Transverse colon (tissue), 4 donors: ENCODE measurements at regions not wholly inside any gene's neighbourhood (a gene's known extent, or its start where the extent isn't known, plus 50 kb on each side); places are given as distances from the start of the nearest gene placed in this dataset.

Source experiments
- DNase-seq: peaks from one replicate; pipeline ENCODE4 v3.0.0-alpha.2; 2019
- H3K27ac ChIP-seq, 4 donors: fragments of 200-600 bp; sonication (generic); 2 replicates each; pipeline ENCODE4 v1.5.1; 2016 to 2018; ENCODE audit warnings: inconsistent platforms in 4 of 4
- H3K27me3 ChIP-seq: fragments of 200-600 bp; sonication (generic); 2 replicates; pipeline ENCODE4 v1.5.1; 2017; ENCODE audit warnings: inconsistent platforms
- H3K36me3 ChIP-seq, 4 donors: fragments of 200-600 bp; sonication (generic); 2 replicates each; pipeline ENCODE4 v1.5.1; 2017 to 2019; ENCODE audit warnings: inconsistent platforms in 4 of 4
- H3K4me1 ChIP-seq, 4 donors: fragments of 200-600 bp; sonication (generic); 2 replicates each; pipeline ENCODE4 v1.5.1; 2017 to 2020; ENCODE audit warnings: inconsistent platforms in 4 of 4
- H3K4me3 ChIP-seq, 4 donors: fragments of 200-600 bp; sonication (generic); 1 replicate in 1 of 4; 2 replicates in 3 of 4; pipeline versions ENCODE4 v1.5.1 to v1.6.1; 2017 to 2019; ENCODE audit warnings: inconsistent platforms in 4 of 4
- H3K9me3 ChIP-seq, 2 donors: fragments of 200-600 bp; sonication (generic); 2 replicates each; pipeline ENCODE4 v1.5.1; 2017 to 2019; ENCODE audit warnings: inconsistent platforms in 2 of 2
- CTCF ChIP-seq, 5 experiments: fragments of 200-600 bp in 3 of 5; fragments of 450-650 bp in 2 of 5; sonication (generic) in 3 of 5; IDR thresholded peaks; 1 replicate in 2 of 5; 2 replicates in 3 of 5; pipeline ENCODE4 v1.5.1; 2016 to 2017; ENCODE audit warnings: antibody characterized with exemption in 5 of 5, inconsistent platforms in 3 of 5, mild to moderate bottlenecking in 2 of 5, moderate library complexity in 1 of 5
- EP300 ChIP-seq: sonication (generic); formaldehyde crosslinking; IDR thresholded peaks from one replicate; pipeline ENCODE4 v1.6.1; 2017; ENCODE audit warnings: antibody characterized with exemption, low read depth
- POLR2A ChIP-seq: fragments of 450-650 bp; IDR thresholded peaks from one replicate; pipeline ENCODE4 v1.6.1; 2016; ENCODE audit warnings: antibody characterized with exemption, mild to moderate bottlenecking, moderate library complexity
- POLR2AphosphoS5 ChIP-seq, 3 donors: sonication (generic); formaldehyde crosslinking; IDR thresholded peaks; one replicate each; pipeline ENCODE4 v1.6.1; 2016; ENCODE audit warnings: antibody characterized with exemption in 3 of 3
- WGBS, 2 donors: methylation state at CpG; one replicate each; pipeline ENCODE4 v1.1.5; 2018; ENCODE audit warnings: low coverage in 1 of 2; 5-methylcytosine and 5-hydroxymethylcytosine counted together
- in situ Hi-C, 4 donors: fragments of 200-750 bp; cut with MboI; loops; one replicate each; pipeline versions ENCODE4 v1.15.0 to v1.15.1; 2017; ENCODE audit warnings: low sequenced_read_pairs in 3 of 4, low pct_ligation_motif_present in 1 of 4, low pct_unique_long_range_greater_than_20kb in 1 of 4
- intact Hi-C: fragments of 100-400 bp; cut with DNase I; formaldehyde crosslinking; loops from one replicate; pipeline ENCODE4 v1.15.1; 2023; ENCODE audit warnings: low total_unique reads

- WGBS, 2 donors = 47 to 61% methylated on average over 4 to 8 of the region's 8 CpGs
- H3K27me3 ChIP-seq = no peaks in the 10 kb centered on the region
- intact Hi-C loops (no loop called here), in situ Hi-C loops (no loop called here)
- TF ChIP-seq EP300 (no peak), POLR2A (no peak), CTCF (IDR thresholded peaks at IDR 0.05) (no peak), POLR2AphosphoS5 (IDR thresholded peaks at IDR 0.05) (no peak)
- peak overlapping the region in 1 of 4 donors; percentile 21 for H3K27ac ChIP-seq
- H3K4me3 ChIP-seq = no peak overlapping the region
- DNase-seq = no peak
- H3K9me3 ChIP-seq = no peaks in the 10 kb centered on the region
- H3K36me3 ChIP-seq = no peaks in the 10 kb centered on the region
- H3K4me1 ChIP-seq = peaks cover 3 to 10% (median 7%) of the 10 kb centered on the region in 4 donors
Measured at GRCh38 chr2:22520369-22521288, 864.4 kb upstream of the KLHL29 start.

DNA sequence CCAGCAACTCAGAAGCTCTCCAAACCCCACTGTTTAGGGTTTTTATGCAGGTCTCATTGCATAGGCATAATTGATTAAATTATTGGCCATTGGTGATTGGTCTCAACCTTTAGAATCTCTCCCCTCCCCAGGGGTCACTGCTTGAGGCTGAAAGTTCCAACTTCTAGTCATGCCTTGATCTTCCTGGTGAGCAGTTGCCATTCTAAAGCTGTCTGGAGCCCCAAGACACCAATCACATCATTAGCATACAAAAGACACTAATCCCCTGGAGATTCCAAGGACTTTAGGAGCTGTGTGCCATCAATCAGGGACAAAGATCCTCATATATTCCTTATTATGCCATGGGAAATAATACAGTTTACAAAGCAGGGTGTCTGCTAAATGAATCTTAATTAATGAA, 863.4 kb upstream of the KLHL29 start:
- H3K36me3 ChIP-seq = no peaks in the 10 kb centered on the region
- peaks cover 3 to 10% (median 7%) of the 10 kb centered on the region in 4 donors for H3K4me1 ChIP-seq
- in situ Hi-C loops = no loop called here
- intact Hi-C loops = no loop called here
- H3K27me3 ChIP-seq = no peaks in the 10 kb centered on the region
- H3K9me3 ChIP-seq = no peaks in the 10 kb centered on the region
- TF ChIP-seq POLR2A (no peak), CTCF (IDR thresholded peaks at IDR 0.05) (no peak), POLR2AphosphoS5 (IDR thresholded peaks at IDR 0.05) (no peak), EP300 (no peak)
- no peak overlapping the region for H3K27ac ChIP-seq
- no peak overlapping the region for H3K4me3 ChIP-seq
- no peak for DNase-seq

GRCh38 chr2:22525681-22526080, 859.3 kb upstream of the KLHL29 start:
- intact Hi-C loops = no loop called here
- in situ Hi-C loops = no loop called here
- H3K4me1 ChIP-seq = peaks cover 0 to 5% (median 3%) of the 10 kb centered on the region in 4 donors
- no peak overlapping the region for H3K4me3 ChIP-seq
- TF ChIP-seq POLR2AphosphoS5 (IDR thresholded peaks at IDR 0.05) = no peak
- no peaks in the 10 kb centered on the region for H3K9me3 ChIP-seq
- no peak for DNase-seq
- H3K36me3 ChIP-seq = no peaks in the 10 kb centered on the region
- H3K27me3 ChIP-seq = no peaks in the 10 kb centered on the region
- H3K27ac ChIP-seq = no peak overlapping the region

- intact Hi-C loops = no loop called here
- in situ Hi-C loops = no loop called here
- no peak for DNase-seq
- Histone ChIP-seq H3K4me3 (no peak overlapping the region), H3K27ac (no peak overlapping the region), H3K4me1 (no peaks in the 10 kb centered on the region), H3K9me3 (no peaks in the 10 kb centered on the region), H3K27me3 (no peaks in the 10 kb centered on the region), H3K36me3 (no peaks in the 10 kb centered on the region)
- TF ChIP-seq POLR2A = no peak
- WGBS, 2 donors = 84 to 85% methylated on average over 4 of the region's 4 CpGs
Measured at GRCh38 chr2:22530131-22530530, 854.8 kb upstream of the KLHL29 start.

DNA sequence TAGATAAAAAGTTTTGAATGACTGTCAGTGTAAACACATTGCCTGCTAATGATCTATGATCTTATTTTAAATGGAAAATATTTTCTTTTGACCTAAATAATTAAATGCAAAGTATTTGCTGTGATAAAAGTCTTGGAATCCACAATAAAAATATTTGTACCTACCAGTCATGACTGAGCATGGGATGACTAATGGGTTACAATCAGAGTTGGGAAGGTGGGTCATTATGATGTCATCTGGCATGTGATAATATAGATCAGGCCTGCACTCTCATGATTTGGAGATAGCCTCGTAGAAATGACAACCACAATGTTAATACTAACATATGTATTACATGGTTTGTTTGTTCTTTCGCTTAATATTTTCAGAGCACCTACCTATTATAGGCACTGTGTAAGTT, 848.8 kb upstream of the KLHL29 start:
- Histone ChIP-seq H3K27me3 (no peaks in the 10 kb centered on the region), H3K4me3 (no peak overlapping the region), H3K36me3 (no peaks in the 10 kb centered on the region), H3K27ac (no peak overlapping the region), H3K4me1 (no peaks in the 10 kb centered on the region), H3K9me3 (no peaks in the 10 kb centered on the region)
- no peak for DNase-seq
- TF ChIP-seq EP300 = no peak
- no peak for TF ChIP-seq CTCF (IDR thresholded peaks at IDR 0.05)
- intact Hi-C loops = no loop called here
- in situ Hi-C loops = no loop called here
- 75 to 80% methylated on average over 2 of the region's 2 CpGs for WGBS, 2 donors
